Activated CD4-positive, alpha-beta memory T cell treated with anti-CD3 and anti-CD28 coated beads, Interleukin-2, amount 10 ng/mL, durations not matched to agents 7 days and 5 days (primary cell): ENCODE measurements at regions not wholly inside any gene's neighbourhood (a gene's known extent, or its start where the extent isn't known, plus 50 kb on each side); places are given as distances from the start of the nearest gene placed in this dataset.

Source experiments
- CTCF ChIA-PET: fragments of 350-600 bp; sonication (Branson Sonifier 250); formaldehyde crosslinking; loops from one replicate; lab custom pipeline; 2021; ENCODE audit warnings: antibody characterized with exemption, inconsistent platforms; lab: Charles Lee
- POLR2A ChIA-PET: fragments of 350-600 bp; sonication (Branson Sonifier 250); formaldehyde crosslinking; loops from one replicate; lab custom pipeline; 2021; ENCODE audit warnings: antibody characterized with exemption; lab: Charles Lee
- DNase-seq: peaks from one replicate; pipeline ENCODE4 v3.0.0-alpha.2; 2020
- H3K27ac Mint-ChIP-seq: one replicate; pipeline ENCODE4 v1.8.0; 2021; ENCODE audit warnings: mild to moderate bottlenecking, mixed read lengths
- H3K27me3 Mint-ChIP-seq: one replicate; pipeline ENCODE4 v1.8.0; 2021; ENCODE audit warnings: mixed read lengths
- H3K36me3 Mint-ChIP-seq: one replicate; pipeline ENCODE4 v1.8.0; 2021; ENCODE audit warnings: low read depth, mixed read lengths
- H3K4me1 Mint-ChIP-seq: one replicate; pipeline ENCODE4 v1.8.0; 2021; ENCODE audit warnings: mixed read lengths
- H3K4me3 Mint-ChIP-seq: one replicate; pipeline ENCODE4 v1.8.0; 2021; ENCODE audit warnings: mild to moderate bottlenecking, mixed read lengths
- H3K9me3 Mint-ChIP-seq: one replicate; pipeline ENCODE4 v1.8.0; 2021; ENCODE audit warnings: mixed read lengths

DNA sequence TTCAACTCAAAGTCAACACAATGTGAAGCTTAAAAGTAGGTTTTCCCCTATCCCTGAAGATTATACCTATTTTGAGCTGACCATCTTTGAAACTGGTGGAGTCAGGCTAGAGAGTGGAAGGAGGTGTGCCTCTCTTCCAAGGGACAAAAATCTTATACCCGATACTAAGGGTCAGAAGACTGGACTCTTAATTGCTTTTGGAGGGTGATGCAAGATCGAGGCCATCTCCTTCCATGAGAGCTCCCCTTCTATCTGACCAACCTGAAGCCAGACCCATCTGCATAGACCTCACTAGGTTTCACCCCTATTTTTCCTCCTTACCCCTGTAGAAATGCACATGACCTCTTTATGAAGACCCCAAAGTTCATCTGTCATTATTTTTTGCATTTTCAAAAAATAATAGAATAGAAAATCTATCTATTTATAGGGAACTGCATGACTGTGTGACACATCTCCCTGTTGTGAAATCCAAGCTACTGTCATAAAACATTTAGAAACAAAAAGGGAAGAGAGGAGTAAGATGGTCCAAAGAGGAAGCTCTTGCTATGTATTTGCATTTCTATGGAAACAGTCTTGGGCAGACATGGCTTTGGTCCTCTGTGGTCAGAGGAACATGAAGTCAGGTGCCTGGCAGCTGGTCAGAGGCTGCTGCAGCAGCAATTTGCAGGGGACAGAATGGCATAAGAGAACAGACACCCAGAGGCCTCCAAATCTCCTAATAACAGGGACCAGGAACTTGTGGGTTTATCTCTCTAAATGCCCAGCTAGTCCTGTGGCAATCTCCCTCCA is 349.2 kb downstream of the MAFB start:
- ChIA-PET CTCF (no interaction called here), POLR2A (no interaction called here)
- H3K27ac Mint-ChIP-seq: no peak overlapping the region
- H3K27me3 Mint-ChIP-seq: no peaks in the 10 kb centered on the region
- no peak for DNase-seq
- H3K4me1 Mint-ChIP-seq: no peaks in the 10 kb centered on the region
- peaks cover 7% of the 10 kb centered on the region for H3K9me3 Mint-ChIP-seq
- no peak overlapping the region for H3K4me3 Mint-ChIP-seq
- no peaks in the 10 kb centered on the region for H3K36me3 Mint-ChIP-seq

DNA sequence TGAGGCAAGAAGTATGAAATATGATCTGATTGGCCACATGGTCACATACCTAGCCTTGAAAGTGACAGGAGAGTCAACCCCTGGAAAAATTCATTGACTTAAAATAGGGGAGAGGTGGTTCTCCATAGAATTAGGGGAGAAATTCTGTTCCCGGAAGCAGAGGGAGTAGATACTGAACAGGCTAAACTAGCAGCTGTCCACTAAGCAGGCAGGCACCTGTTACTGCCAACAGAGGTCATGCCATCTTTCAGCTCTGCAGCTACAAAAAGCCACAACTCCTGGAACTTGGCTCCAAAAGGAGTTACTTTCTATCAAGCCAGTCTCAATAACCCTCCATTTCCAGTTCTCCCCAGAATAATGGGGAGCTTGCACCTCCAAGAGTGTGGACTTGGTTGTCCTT is 352.5 kb downstream of the MAFB start:
- no peak overlapping the region for H3K27ac Mint-ChIP-seq
- no peaks in the 10 kb centered on the region for H3K9me3 Mint-ChIP-seq
- H3K4me3 Mint-ChIP-seq: no peak overlapping the region
- no peak for DNase-seq
- no peaks in the 10 kb centered on the region for H3K36me3 Mint-ChIP-seq
- no peaks in the 10 kb centered on the region for H3K27me3 Mint-ChIP-seq
- ChIA-PET POLR2A (no interaction called here), CTCF (interaction anchor here (0.5 kb wide), 1 partner anchor 1999 kb away, joined by 3 read pairs; no protein-coding TSS in a partner anchor)
- H3K4me1 Mint-ChIP-seq: no peaks in the 10 kb centered on the region

DNA sequence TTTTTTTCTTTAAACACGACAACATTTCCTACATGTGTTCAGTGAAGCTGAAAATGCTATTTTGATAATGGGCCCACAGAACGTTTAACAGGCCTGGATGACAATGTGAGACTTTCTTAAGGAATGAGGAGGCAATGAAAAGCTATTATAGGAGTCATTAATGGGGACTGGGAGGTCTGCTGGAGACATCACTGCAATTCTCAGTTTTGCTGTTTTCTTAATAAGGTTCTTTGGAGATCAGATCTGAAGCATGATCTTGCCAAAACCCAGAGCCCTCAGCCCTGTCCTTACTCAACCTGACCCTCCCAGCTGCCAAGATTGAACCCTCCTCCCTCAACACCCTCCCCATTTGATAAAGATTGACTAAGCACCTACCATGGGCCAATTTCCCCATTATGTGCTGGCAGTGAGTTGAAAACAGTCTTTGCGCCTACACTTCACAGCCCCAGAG is 353.1 kb downstream of the MAFB start:
- ChIA-PET POLR2A (no interaction called here), CTCF (no interaction called here)
- Mint-ChIP-seq H3K4me1 (no peaks in the 10 kb centered on the region), H3K36me3 (no peaks in the 10 kb centered on the region), H3K9me3 (no peaks in the 10 kb centered on the region), H3K4me3 (no peak overlapping the region), H3K27ac (no peak overlapping the region), H3K27me3 (no peaks in the 10 kb centered on the region)
- DNase-seq: no peak

DNA sequence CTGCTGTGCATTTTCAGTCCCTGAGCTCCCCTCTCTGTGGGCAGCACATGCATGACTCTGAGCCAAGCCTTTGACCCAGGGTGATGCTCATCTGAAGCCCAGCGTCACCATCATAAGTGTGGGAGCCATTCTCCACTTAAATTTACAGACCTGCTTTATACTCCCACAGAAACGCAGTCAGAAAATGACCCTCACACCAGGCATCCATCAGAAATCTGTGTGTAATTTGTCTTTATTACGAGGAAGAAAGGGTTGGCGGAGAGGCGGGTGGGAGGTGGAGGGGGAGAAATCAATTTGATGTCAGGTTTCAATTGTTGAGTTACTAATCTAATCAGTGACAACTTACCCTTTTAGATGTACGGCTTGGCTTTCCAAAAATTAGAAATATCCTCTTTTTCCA is 353.6 kb downstream of the MAFB start:
- ChIA-PET CTCF (no interaction called here), POLR2A (no interaction called here)
- Mint-ChIP-seq H3K36me3 (no peaks in the 10 kb centered on the region), H3K27ac (no peak overlapping the region), H3K9me3 (peaks cover 1% of the 10 kb centered on the region), H3K4me3 (no peak overlapping the region), H3K4me1 (no peaks in the 10 kb centered on the region), H3K27me3 (no peaks in the 10 kb centered on the region)
- no peak for DNase-seq

DNA sequence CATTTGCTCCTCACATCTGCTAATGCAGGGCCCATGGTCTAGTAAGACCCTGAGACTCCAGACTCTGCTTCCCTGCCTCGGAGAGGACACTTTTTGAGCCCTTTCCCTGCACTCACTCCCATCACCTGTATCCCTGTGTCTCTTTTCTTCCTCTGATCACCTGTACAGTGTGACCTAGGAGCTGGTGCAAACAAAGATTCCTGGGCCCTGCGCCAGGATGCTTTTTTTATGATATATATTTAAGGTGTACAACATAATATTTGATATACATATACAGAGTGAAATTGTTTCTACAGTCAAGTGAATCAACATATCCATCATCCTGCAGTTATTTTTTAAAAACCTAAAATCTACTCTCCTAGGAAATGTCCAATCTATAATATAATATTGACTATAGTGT is 355.4 kb downstream of the MAFB start:
- CTCF ChIA-PET: no interaction called here
- POLR2A ChIA-PET: no interaction called here
- Mint-ChIP-seq H3K9me3 (peaks cover 2% of the 10 kb centered on the region), H3K36me3 (no peaks in the 10 kb centered on the region), H3K27ac (no peak overlapping the region), H3K27me3 (no peaks in the 10 kb centered on the region), H3K4me3 (no peak overlapping the region), H3K4me1 (no peaks in the 10 kb centered on the region)
- no peak for DNase-seq

DNA sequence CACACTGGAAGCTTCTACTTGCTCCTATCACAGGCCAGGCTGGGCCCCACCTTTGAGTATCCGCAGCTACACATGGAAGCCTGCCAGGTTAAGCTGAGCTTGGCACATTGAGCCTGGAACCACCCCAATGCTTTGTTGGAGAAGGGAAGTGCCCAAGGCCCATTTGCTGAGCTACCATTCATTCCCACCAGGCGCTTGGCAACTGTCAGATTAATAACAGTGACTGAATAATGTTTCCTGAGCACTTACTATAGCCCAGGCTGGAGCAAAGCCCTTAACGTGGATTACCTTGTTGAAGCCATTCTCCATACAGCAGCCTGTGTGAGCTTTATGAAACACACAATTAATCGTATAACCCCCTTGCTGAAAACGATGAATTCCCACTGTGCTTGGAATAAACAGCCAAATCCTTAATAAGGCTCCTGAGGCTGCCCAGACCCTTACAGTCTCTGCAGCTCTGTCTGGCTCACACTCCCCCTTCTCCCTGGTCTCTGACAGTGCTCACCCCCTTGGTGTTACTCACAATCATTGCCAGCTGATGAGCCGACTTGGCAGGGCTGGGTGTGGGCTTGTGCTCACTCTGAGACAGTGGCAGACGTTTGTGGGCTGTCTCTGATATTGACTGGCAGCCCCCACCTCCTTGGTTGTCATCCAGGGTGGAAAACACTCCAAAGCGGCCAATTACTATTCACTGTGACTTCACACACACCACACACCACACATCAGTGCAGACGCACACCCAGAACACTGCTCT is 357.1 kb downstream of the MAFB start:
- Mint-ChIP-seq H3K4me1 (no peaks in the 10 kb centered on the region), H3K4me3 (no peak overlapping the region), H3K36me3 (no peaks in the 10 kb centered on the region), H3K27me3 (no peaks in the 10 kb centered on the region), H3K27ac (no peak overlapping the region), H3K9me3 (peaks cover 2% of the 10 kb centered on the region)
- ChIA-PET POLR2A (no interaction called here), CTCF (no interaction called here)
- DNase-seq: no peak

DNA sequence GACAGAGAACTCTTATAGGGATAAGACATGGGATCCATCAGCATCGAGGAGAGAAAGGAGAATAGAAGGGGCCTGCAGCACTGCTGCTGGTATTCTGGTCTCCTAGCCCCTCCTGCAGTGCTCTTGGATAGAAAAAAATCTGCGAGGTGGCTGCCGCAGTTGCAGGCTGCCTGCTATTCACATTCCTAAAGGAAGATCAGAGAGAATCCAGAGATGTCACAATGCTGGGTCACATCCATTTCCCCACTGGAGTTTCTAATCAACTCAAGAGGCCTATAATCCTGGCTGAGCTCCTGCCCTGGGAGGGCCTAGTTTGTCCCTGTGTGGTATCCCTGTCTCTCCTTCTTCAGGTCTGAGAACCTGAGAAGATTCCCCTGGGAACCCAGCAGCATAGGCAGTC is 357.8 kb downstream of the MAFB start:
- Mint-ChIP-seq H3K4me1 (no peaks in the 10 kb centered on the region), H3K9me3 (peaks cover 2% of the 10 kb centered on the region), H3K36me3 (no peaks in the 10 kb centered on the region), H3K27me3 (no peaks in the 10 kb centered on the region), H3K27ac (no peak overlapping the region), H3K4me3 (no peak overlapping the region)
- ChIA-PET POLR2A (no interaction called here), CTCF (no interaction called here)
- DNase-seq: no peak

DNA sequence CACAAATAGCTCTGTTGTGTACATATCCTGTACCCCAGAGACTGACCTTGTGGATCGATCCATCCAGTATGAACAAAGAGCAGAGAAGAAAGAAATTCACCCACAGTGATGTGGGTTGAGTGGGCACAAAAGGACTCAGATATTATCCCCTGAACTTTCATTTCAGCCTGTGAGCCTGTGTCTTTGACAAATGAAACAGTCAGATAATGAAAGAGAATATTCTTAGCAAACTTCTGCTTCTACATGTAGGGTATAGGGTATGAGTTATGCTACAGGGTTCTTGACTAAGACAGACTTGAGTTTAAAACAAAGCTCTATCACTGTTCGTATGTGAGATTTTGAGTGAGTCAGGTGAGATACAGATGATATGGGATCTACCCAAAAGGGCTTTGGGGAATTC is 359.7 kb downstream of the MAFB start:
- H3K9me3 Mint-ChIP-seq: peaks cover 2% of the 10 kb centered on the region
- CTCF ChIA-PET: no interaction called here

DNA sequence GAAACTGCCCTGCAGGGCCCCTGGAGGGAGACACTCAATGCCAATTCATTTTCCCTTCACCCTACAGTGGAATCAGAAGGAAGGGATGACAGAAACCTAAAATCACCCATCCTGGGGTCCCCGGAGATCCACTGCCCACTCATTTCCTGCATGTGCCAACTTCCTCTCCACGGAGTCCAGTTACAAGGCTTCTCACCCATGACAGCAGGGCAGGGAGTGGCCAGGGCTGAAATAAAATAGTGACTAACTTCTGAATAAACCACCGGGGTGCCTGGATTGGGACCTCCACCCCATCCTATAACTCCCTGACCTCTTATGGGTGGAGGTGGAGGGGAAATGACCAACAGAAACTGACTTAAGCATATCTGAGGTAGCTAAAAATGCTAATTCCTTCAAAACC is 362.3 kb downstream of the MAFB start:
- ChIA-PET CTCF (no interaction called here), POLR2A (no interaction called here)
- H3K4me3 Mint-ChIP-seq: no peak overlapping the region
- no peaks in the 10 kb centered on the region for H3K36me3 Mint-ChIP-seq
- H3K4me1 Mint-ChIP-seq: no peaks in the 10 kb centered on the region
- DNase-seq: no peak
- no peak overlapping the region for H3K27ac Mint-ChIP-seq
- H3K9me3 Mint-ChIP-seq: peaks cover 2% of the 10 kb centered on the region
- H3K27me3 Mint-ChIP-seq: no peaks in the 10 kb centered on the region

More for the DNA sequence above, 359.7 kb downstream of the MAFB start:
- POLR2A ChIA-PET: no interaction called here
- H3K4me3 Mint-ChIP-seq: no peak overlapping the region
- no peaks in the 10 kb centered on the region for H3K36me3 Mint-ChIP-seq
- H3K27me3 Mint-ChIP-seq: no peaks in the 10 kb centered on the region
- H3K4me1 Mint-ChIP-seq: no peaks in the 10 kb centered on the region
- no peak overlapping the region for H3K27ac Mint-ChIP-seq
- no peak for DNase-seq

DNA sequence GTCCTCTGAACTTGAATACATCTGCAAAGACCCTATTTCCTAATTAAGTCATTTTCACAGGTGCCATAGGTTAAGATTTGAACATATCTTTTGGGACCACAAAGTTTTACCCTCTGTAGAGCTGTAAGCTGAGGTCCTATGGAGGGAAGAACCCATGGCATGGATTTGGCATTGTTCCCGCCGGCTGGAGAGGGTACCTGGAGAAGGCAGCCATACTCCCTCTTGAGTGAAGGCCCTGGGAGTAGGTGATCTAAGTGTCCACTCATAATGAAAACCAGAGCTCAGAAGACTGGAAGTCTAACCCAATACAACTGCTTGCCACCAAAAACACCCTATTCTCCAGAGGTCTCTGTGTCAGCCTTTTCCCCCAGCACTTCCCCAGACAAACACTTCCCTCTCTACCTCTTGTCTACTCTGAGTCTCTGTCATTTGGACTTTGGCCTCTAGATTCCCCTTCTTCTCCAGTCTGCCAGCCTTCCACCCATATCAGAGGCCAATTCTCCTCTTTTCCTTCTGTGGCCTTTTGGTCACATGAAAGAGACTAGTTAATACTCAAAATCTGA is 363.9 kb downstream of the MAFB start:
- Mint-ChIP-seq H3K9me3 (no peaks in the 10 kb centered on the region), H3K27me3 (no peaks in the 10 kb centered on the region), H3K36me3 (no peaks in the 10 kb centered on the region), H3K4me3 (no peak overlapping the region), H3K4me1 (no peaks in the 10 kb centered on the region), H3K27ac (no peak overlapping the region)
- ChIA-PET CTCF (no interaction called here), POLR2A (no interaction called here)
- DNase-seq: no peak

DNA sequence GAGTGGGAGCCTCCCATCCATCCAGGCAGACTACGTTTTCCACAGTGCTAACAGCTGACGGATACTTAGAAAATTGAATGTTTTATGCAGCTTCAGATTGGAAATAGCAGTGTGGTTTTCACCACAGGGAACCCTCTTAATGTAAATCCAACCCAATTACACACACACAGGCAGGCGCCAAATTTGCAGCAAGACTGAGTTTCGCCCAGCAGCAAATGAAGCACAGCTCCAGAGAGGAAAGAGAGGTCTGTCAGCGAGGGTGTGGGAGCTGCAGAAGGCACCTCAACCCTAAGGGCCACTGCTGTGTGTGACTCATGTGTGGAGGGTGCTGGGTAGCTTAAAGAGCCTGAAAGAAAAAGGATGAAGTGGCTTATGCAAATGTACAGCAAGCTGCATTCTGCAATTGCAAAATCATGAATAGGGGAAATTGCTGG is 365.7 kb downstream of the MAFB start:
- CTCF ChIA-PET: no interaction called here
- no peak overlapping the region for H3K27ac Mint-ChIP-seq
- no peaks in the 10 kb centered on the region for H3K27me3 Mint-ChIP-seq

DNA sequence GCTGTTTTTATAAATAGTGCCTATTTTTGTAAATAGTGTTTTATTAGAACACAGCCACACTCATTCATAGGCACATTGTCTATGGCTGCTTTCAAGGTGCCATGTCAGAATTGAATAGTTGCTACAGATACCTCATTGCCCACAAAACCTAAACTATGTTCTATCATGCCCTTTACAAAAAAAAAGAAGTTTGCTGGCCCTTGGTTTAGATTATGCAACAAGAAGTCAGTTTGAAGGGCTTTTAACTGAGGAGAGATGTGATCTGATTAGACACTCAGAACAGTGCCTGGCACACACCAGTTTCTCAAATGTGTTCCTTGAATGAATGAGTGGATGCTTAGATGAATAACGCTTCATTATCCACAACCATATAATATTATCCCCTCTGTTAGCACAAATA is 366.1 kb downstream of the MAFB start:
- CTCF ChIA-PET: no interaction called here
- no peaks in the 10 kb centered on the region for H3K9me3 Mint-ChIP-seq
- POLR2A ChIA-PET: no interaction called here
- H3K4me3 Mint-ChIP-seq: no peak overlapping the region
- no peaks in the 10 kb centered on the region for H3K36me3 Mint-ChIP-seq
- no peaks in the 10 kb centered on the region for H3K27me3 Mint-ChIP-seq
- no peak for DNase-seq
- no peaks in the 10 kb centered on the region for H3K4me1 Mint-ChIP-seq
- H3K27ac Mint-ChIP-seq: no peak overlapping the region

More for the DNA sequence above, 365.7 kb downstream of the MAFB start:
- no peak for DNase-seq
- Mint-ChIP-seq H3K4me1 (no peaks in the 10 kb centered on the region), H3K36me3 (no peaks in the 10 kb centered on the region), H3K4me3 (no peak overlapping the region), H3K9me3 (no peaks in the 10 kb centered on the region)
- POLR2A ChIA-PET: no interaction called here

DNA sequence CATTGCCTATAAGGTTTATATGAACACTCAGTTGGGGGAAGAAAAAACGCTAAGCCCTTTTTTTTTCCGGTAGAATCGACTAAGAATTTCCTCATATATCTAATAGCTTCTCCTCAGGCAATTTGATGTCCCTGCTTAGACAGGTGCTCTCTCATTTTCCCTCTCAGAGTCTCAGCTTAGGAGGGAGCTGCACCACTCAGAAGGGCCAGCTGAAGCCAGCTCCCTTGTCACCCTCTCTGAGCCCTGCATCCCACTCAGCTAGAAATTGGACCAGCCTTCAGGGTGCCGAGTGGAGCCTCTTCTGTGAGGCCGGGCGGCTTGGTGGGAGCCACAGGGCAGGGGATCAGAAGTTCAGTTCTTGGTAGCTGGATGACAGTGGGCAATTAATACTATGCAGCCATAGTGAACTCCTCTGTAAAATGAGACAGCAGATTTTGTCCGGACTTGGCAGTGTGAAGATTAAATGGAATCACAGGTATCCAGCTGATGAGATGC is 368.5 kb downstream of the MAFB start:
- ChIA-PET POLR2A (no interaction called here), CTCF (no interaction called here)
- Mint-ChIP-seq H3K36me3 (no peaks in the 10 kb centered on the region), H3K4me1 (no peaks in the 10 kb centered on the region), H3K27me3 (no peaks in the 10 kb centered on the region), H3K9me3 (no peaks in the 10 kb centered on the region), H3K4me3 (no peak overlapping the region), H3K27ac (no peak overlapping the region)
- DNase-seq: no peak
